Mucosa of descending colon (tissue), 3 donors: ENCODE measurements at regions not wholly inside any gene's neighbourhood (a gene's known extent, or its start where the extent isn't known, plus 50 kb on each side); places are given as distances from the start of the nearest gene placed in this dataset.

ENCODE experiments used
- ATAC-seq: fragments of 200-7000 bp; cut with Tn5 transposase; one replicate; pipeline ENCODE4 v1.9.1; 2020; ENCODE audit warnings: mild to moderate bottlenecking, moderate library complexity
- DNase-seq, 3 donors: peaks; one replicate each; pipeline ENCODE4 v3.0.0-alpha.2; 2020
- H3K36me3 ChIP-seq: fragments of 200-600 bp; one replicate; pipeline ENCODE4 v1.8.0; 2021; ENCODE audit warnings: low read depth, mild to moderate bottlenecking
- H3K4me1 ChIP-seq: fragments of 200-600 bp; one replicate; pipeline ENCODE4 v1.8.0; 2021; ENCODE audit warnings: low read depth, mild to moderate bottlenecking
- H3K4me3 ChIP-seq: fragments of 200-600 bp; one replicate; pipeline ENCODE4 v1.8.0; 2021; ENCODE audit warnings: mild to moderate bottlenecking
- H3K9me3 ChIP-seq: fragments of 200-600 bp; one replicate; pipeline ENCODE4 v1.8.0; 2021; ENCODE audit warnings: mild to moderate bottlenecking
- CTCF ChIP-seq: fragments of 200-600 bp; IDR thresholded peaks from one replicate; pipeline ENCODE4 v1.8.0; 2022; ENCODE audit warnings: antibody characterized with exemption, mild to moderate bottlenecking
- intact Hi-C, 2 donors: fragments of 100-400 bp; cut with DNase I in 1 of 2; cut with micrococcal nuclease in 1 of 2; formaldehyde crosslinking; loops; one replicate each; pipeline versions ENCODE4 v1.11.0 to v1.11.1; 2022; cut with DNase I, micrococcal nuclease
- donor health status: DM: no; HTN: no; CAD: no; lungs with moderate emphysema.
- donor health status: DM: no; HTN: no; CAD: no.
- donor health status: DM: no; HTN: yes; CAD: no.

- Histone ChIP-seq H3K9me3 (no peaks in the 10 kb centered on the region), H3K4me1 (no peaks in the 10 kb centered on the region), H3K4me3 (no peak overlapping the region), H3K36me3 (no peaks in the 10 kb centered on the region)
- intact Hi-C loops: no loop called here
- ATAC-seq: no peak
- no peak for DNase-seq
- TF ChIP-seq CTCF: no peak
These were observed 81.3 kb upstream of the NRXN3 start for GRCh38 chr14:78088916-78089315.

- ATAC-seq (no peak), DNase-seq (no peak)
- Histone ChIP-seq H3K9me3 (no peaks in the 10 kb centered on the region), H3K36me3 (no peaks in the 10 kb centered on the region), H3K4me3 (no peak overlapping the region), H3K4me1 (no peaks in the 10 kb centered on the region)
- intact Hi-C loops: no loop called here
- TF ChIP-seq CTCF: no peak
These were observed 79.3 kb upstream of the NRXN3 start for GRCh38 chr14:78090864-78091263.

GRCh38 chr14:78091361-78091760, 78.8 kb upstream of the NRXN3 start:
- no peak for ATAC-seq
- TF ChIP-seq CTCF: no peak
- Histone ChIP-seq H3K4me1 (no peaks in the 10 kb centered on the region), H3K4me3 (no peak overlapping the region), H3K36me3 (no peaks in the 10 kb centered on the region), H3K9me3 (no peaks in the 10 kb centered on the region)
- intact Hi-C loops: no loop called here
- no peak for DNase-seq

GRCh38 chr14:78092040-78092439, 78.1 kb upstream of the NRXN3 start:
- Histone ChIP-seq H3K36me3 (no peaks in the 10 kb centered on the region), H3K9me3 (no peaks in the 10 kb centered on the region), H3K4me3 (no peak overlapping the region), H3K4me1 (no peaks in the 10 kb centered on the region)
- DNase-seq (no peak), ATAC-seq (no peak)
- TF ChIP-seq CTCF: no peak
- intact Hi-C loops: no loop called here

GRCh38 chr14:78103271-78103670, 66.9 kb upstream of the NRXN3 start:
- H3K9me3 ChIP-seq: no peaks in the 10 kb centered on the region
- intact Hi-C loops: no loop called here
- no peak overlapping the region for H3K4me3 ChIP-seq
- no peak for TF ChIP-seq CTCF
- DNase-seq (no peak), ATAC-seq (no peak)
- no peaks in the 10 kb centered on the region for H3K4me1 ChIP-seq
- no peaks in the 10 kb centered on the region for H3K36me3 ChIP-seq

- no peak for TF ChIP-seq CTCF
- Histone ChIP-seq H3K9me3 (no peaks in the 10 kb centered on the region), H3K4me1 (no peaks in the 10 kb centered on the region), H3K4me3 (no peak overlapping the region), H3K36me3 (no peaks in the 10 kb centered on the region)
- ATAC-seq (no peak), DNase-seq (no peak)
- intact Hi-C loops: no loop called here
These were observed 66.0 kb upstream of the NRXN3 start for GRCh38 chr14:78104160-78104559.
